ENCODE measurements at regions not wholly inside any gene's neighbourhood (a gene's known extent, or its start where the extent isn't known, plus 50 kb on each side); places are given as distances from the start of the nearest gene placed in this dataset.

DNA sequence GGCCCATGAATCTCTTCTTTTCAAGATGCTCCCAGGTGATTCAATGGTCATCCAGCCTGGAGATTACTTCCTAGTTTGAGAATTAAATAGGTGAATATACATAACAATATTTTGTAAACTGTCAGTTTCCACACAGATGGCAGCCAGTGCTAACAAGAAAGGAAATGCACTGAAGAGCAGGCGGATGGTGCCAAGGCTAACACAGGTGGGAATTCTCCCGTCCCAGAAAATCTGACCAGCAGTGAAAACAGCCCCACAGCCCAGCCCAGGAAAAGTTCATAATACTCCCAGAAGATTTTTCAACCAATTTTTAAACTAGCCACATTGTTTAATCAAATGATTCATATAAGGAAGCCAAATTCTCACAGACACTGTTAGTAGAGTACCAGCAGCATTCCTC lies 387.2 kb upstream of the GATB start:
- Mint-ChIP-seq H3K4me1 (peaks cover 0 to 5% (median 0%) of the 10 kb centered on the region in 7 donors), H3K27ac (peak overlapping the region in 1 of 9 donors; percentile 55), H3K27me3 (no peaks in the 10 kb centered on the region), H3K36me3 (peaks cover 3 to 30% (median 12%) of the 10 kb centered on the region in 5 donors), H3K4me3 (no peak overlapping the region), H3K9me3 (peaks cover 7 to 46% (median 26%) of the 10 kb centered on the region in 11 donors)
- DNase-seq (no peak), ATAC-seq (no peak)
- H3K27me3 ChIP-seq (ENCODE audit: control insufficient read depth in 2 of 2, insufficient read depth in 2 of 2, low read length in 2 of 2) = no peaks in the 10 kb centered on the region
- H3K4me3 ChIP-seq (ENCODE audit: low read length) = no peak overlapping the region
- ChIA-PET POLR2A (no interaction called here), CTCF (interaction anchor here (0.6 kb wide), 1 partner anchor 665 kb away, joined by 3 read pairs; no protein-coding TSS in a partner anchor)
- H3K36me3 ChIP-seq (ENCODE audit: control insufficient read depth in 2 of 3, insufficient read depth in 3 of 3, low read length in 3 of 3) = no peaks in the 10 kb centered on the region
- no peaks in the 10 kb centered on the region for H3K4me1 ChIP-seq (ENCODE audit: control insufficient read depth in 2 of 2, insufficient read depth in 2 of 2, low read length in 2 of 2)
- peaks cover 0 to 17% (median 0%) of the 10 kb centered on the region in 3 experiments for H3K9me3 ChIP-seq (ENCODE audit: control insufficient read depth in 2 of 3, low read length in 3 of 3)
- intact Hi-C loops (cut with micrococcal nuclease) = no loop called here
- no peak overlapping the region for H3K27ac ChIP-seq (ENCODE audit: low read depth, low read length)

- Histone ChIP-seq H3K4me3 (ENCODE audit: low read length) (no peak overlapping the region), H3K27me3 (ENCODE audit: control insufficient read depth in 2 of 2, insufficient read depth in 2 of 2, low read length in 2 of 2) (no peaks in the 10 kb centered on the region), H3K9me3 (ENCODE audit: control insufficient read depth in 2 of 3, low read length in 3 of 3) (peaks cover 0 to 17% (median 0%) of the 10 kb centered on the region in 3 experiments), H3K36me3 (ENCODE audit: control insufficient read depth in 2 of 3, insufficient read depth in 3 of 3, low read length in 3 of 3) (no peaks in the 10 kb centered on the region), H3K27ac (ENCODE audit: low read depth, low read length) (no peak overlapping the region), H3K4me1 (ENCODE audit: control insufficient read depth in 2 of 2, insufficient read depth in 2 of 2, low read length in 2 of 2) (no peaks in the 10 kb centered on the region)
- no peak for ATAC-seq
- DNase-seq = no peak
- no peaks in the 10 kb centered on the region for H3K27me3 Mint-ChIP-seq
- intact Hi-C loops (cut with micrococcal nuclease) = no loop called here
- ChIA-PET POLR2A (no interaction called here), CTCF (no interaction called here)
- H3K9me3 Mint-ChIP-seq = peaks cover 7 to 46% (median 26%) of the 10 kb centered on the region in 11 donors
- H3K4me3 Mint-ChIP-seq = no peak overlapping the region
- peaks cover 0 to 4% (median 0%) of the 10 kb centered on the region in 7 donors for H3K4me1 Mint-ChIP-seq
- no peak overlapping the region for H3K27ac Mint-ChIP-seq
- H3K36me3 Mint-ChIP-seq = peaks cover 3 to 42% (median 12%) of the 10 kb centered on the region in 5 donors
Measured at GRCh38 chr4:152146244-152146643, 385.4 kb upstream of the GATB start.

DNA sequence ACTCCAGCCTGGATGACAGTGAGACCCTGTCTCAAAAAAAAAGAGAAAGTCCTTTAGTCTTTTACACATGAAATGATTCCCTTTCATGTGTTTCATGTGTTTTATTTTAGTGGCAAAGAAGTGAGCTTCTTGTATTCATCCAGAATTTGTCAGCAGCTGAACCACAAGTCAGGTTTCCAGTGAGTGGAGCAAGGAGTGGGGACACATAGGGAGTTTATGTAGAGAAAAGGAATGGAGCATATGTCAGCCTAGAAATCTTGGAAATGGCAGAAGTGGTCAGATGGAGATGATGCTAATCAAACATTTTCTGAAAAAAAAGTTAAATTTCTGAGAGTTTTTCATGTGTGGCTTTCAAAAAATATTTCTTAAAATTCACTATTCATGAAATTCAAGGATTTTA lies 383.0 kb upstream of the GATB start:
- Histone ChIP-seq H3K27me3 (ENCODE audit: control insufficient read depth in 2 of 2, insufficient read depth in 2 of 2, low read length in 2 of 2) (no peaks in the 10 kb centered on the region), H3K9me3 (ENCODE audit: control insufficient read depth in 2 of 3, low read length in 3 of 3) (peaks cover 0 to 17% (median 0%) of the 10 kb centered on the region in 3 experiments), H3K4me3 (ENCODE audit: low read length) (no peak overlapping the region), H3K4me1 (ENCODE audit: control insufficient read depth in 2 of 2, insufficient read depth in 2 of 2, low read length in 2 of 2) (peaks cover 1% of the 10 kb centered on the region in 2 donors), H3K27ac (ENCODE audit: low read depth, low read length) (no peak overlapping the region), H3K36me3 (ENCODE audit: control insufficient read depth in 2 of 3, insufficient read depth in 3 of 3, low read length in 3 of 3) (no peaks in the 10 kb centered on the region)
- peaks cover 3 to 40% (median 12%) of the 10 kb centered on the region in 5 donors for H3K36me3 Mint-ChIP-seq
- no peak overlapping the region for H3K27ac Mint-ChIP-seq
- CTCF ChIA-PET = no interaction called here
- no peaks in the 10 kb centered on the region for H3K27me3 Mint-ChIP-seq
- H3K9me3 Mint-ChIP-seq = peaks cover 7 to 46% (median 26%) of the 10 kb centered on the region in 11 donors
- intact Hi-C loops (cut with micrococcal nuclease) = no loop called here
- peaks cover 2 to 7% (median 2%) of the 10 kb centered on the region in 7 donors for H3K4me1 Mint-ChIP-seq
- ATAC-seq = no peak
- DNase-seq = no peak
- POLR2A ChIA-PET = interaction anchor here (0.6 to 0.9 kb wide), 2 partner anchors 11 to 42 kb away, joined by 3 to 8 read pairs; no protein-coding TSS in a partner anchor
- no peak overlapping the region for H3K4me3 Mint-ChIP-seq

- peak; percentile 61 for ATAC-seq
- no peaks in the 10 kb centered on the region for H3K9me3 ChIP-seq (ENCODE audit: control insufficient read depth in 2 of 3, low read length in 3 of 3)
- DNase-seq = peak in 6 of 9 donors; percentile 18 to 52 (median 42)
- H3K4me1 ChIP-seq (ENCODE audit: control insufficient read depth in 2 of 2, insufficient read depth in 2 of 2, low read length in 2 of 2) = peaks cover 9 to 11% of the 10 kb centered on the region in 2 donors
- peak overlapping the region in 2 of 10 donors; percentile 31 to 59 for H3K4me3 Mint-ChIP-seq
- CTCF ChIA-PET = no interaction called here
- H3K27me3 ChIP-seq (ENCODE audit: control insufficient read depth in 2 of 2, insufficient read depth in 2 of 2, low read length in 2 of 2) = no peaks in the 10 kb centered on the region
- no peak overlapping the region for H3K27ac ChIP-seq (ENCODE audit: low read depth, low read length)
- peak overlapping the region in 3 of 9 donors; percentile 8 to 56 (median 9) for H3K27ac Mint-ChIP-seq
- H3K36me3 Mint-ChIP-seq = peaks cover 0 to 22% (median 0%) of the 10 kb centered on the region in 5 donors
- no peaks in the 10 kb centered on the region for H3K36me3 ChIP-seq (ENCODE audit: control insufficient read depth in 2 of 3, insufficient read depth in 3 of 3, low read length in 3 of 3)
- H3K4me1 Mint-ChIP-seq = peaks cover 6 to 38% (median 18%) of the 10 kb centered on the region in 7 donors
- H3K4me3 ChIP-seq (ENCODE audit: low read length) = no peak overlapping the region
- H3K27me3 Mint-ChIP-seq = no peaks in the 10 kb centered on the region
- H3K9me3 Mint-ChIP-seq = peaks cover 0 to 15% (median 0%) of the 10 kb centered on the region in 11 donors
- POLR2A ChIA-PET = interaction anchor here (0.6 to 1.0 kb wide), 2 partner anchors 11 to 25 kb away, joined by 3 to 4 read pairs; no protein-coding TSS in a partner anchor
- intact Hi-C loops (cut with micrococcal nuclease) = loop anchor here in 1 of 2 donors (1.0 kb wide), 1 partner anchor 38 kb away; no protein-coding TSS in a partner anchor
Measured at GRCh38 chr4:152138451-152138850, 377.6 kb upstream of the GATB start.

DNA sequence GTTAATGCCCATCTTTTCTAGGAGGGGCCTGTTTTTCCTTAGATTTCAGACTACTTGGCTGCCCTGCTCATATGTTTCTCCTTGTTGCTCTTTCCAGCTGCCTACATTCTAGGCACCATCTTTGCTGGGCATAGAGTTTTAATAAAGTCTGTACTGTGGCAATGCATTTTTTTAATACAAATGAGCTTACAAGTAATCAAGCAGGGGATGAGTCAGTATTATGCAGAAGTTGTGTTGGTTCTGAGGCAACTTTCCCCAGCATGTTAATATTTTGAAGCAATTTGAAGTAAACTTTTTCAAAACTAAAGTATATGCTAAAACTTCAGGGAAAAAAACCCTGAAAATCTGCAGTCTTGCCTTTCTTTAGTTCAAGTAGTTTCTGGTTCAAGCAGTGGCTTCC lies 372.0 kb upstream of the GATB start:
- POLR2A ChIA-PET = interaction anchor here (0.6 to 1.4 kb wide), 4 partner anchors 11 to 23 kb away, joined by 3 read pairs; no protein-coding TSS in a partner anchor
- DNase-seq (no peak), ATAC-seq (no peak)
- peaks cover 0 to 20% (median 4%) of the 10 kb centered on the region in 5 donors for H3K36me3 Mint-ChIP-seq
- no peak overlapping the region for H3K4me3 Mint-ChIP-seq
- H3K27ac ChIP-seq (ENCODE audit: low read depth, low read length) = no peak overlapping the region
- no peaks in the 10 kb centered on the region for H3K9me3 ChIP-seq (ENCODE audit: control insufficient read depth in 2 of 3, low read length in 3 of 3)
- no peak overlapping the region for H3K4me3 ChIP-seq (ENCODE audit: low read length)
- peaks cover 0 to 3% of the 10 kb centered on the region in 2 donors for H3K4me1 ChIP-seq (ENCODE audit: control insufficient read depth in 2 of 2, insufficient read depth in 2 of 2, low read length in 2 of 2)
- H3K36me3 ChIP-seq (ENCODE audit: control insufficient read depth in 2 of 3, insufficient read depth in 3 of 3, low read length in 3 of 3) = no peaks in the 10 kb centered on the region
- CTCF ChIA-PET = no interaction called here
- H3K27me3 ChIP-seq (ENCODE audit: control insufficient read depth in 2 of 2, insufficient read depth in 2 of 2, low read length in 2 of 2) = no peaks in the 10 kb centered on the region
- peaks cover 6 to 35% (median 25%) of the 10 kb centered on the region in 7 donors for H3K4me1 Mint-ChIP-seq
- intact Hi-C loops (cut with micrococcal nuclease) = no loop called here
- H3K27me3 Mint-ChIP-seq = no peaks in the 10 kb centered on the region
- H3K27ac Mint-ChIP-seq = peak overlapping the region in 1 of 9 donors; percentile 29
- peaks cover 0 to 10% (median 3%) of the 10 kb centered on the region in 11 donors for H3K9me3 Mint-ChIP-seq

DNA sequence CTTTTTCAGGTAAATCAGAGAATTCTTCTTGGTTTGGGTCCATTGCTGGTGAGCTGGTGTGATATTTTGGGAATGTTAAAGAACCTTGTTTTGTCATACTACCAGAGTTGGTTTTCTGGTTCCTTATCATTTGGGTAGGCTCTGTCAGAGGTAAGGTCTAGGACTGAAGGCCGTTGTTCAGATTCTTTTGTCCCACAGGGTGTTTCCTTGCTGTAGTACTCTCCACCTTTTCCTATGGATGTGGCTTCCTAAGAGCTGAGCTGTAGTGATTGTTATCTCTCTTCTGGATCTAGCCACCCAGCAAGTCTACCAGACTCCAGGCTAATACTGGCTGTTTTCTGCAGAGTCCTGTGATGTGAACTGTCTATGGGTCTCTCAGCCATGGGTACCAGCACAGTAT lies 367.5 kb upstream of the GATB start:
- CTCF ChIA-PET = no interaction called here
- H3K36me3 Mint-ChIP-seq = peaks cover 7 to 58% (median 13%) of the 10 kb centered on the region in 5 donors
- ATAC-seq (no peak), DNase-seq (no peak)
- peaks cover 6 to 49% (median 37%) of the 10 kb centered on the region in 7 donors for H3K4me1 Mint-ChIP-seq
- Histone ChIP-seq H3K27me3 (ENCODE audit: control insufficient read depth in 2 of 2, insufficient read depth in 2 of 2, low read length in 2 of 2) (no peaks in the 10 kb centered on the region), H3K27ac (ENCODE audit: low read depth, low read length) (no peak overlapping the region), H3K4me1 (ENCODE audit: control insufficient read depth in 2 of 2, insufficient read depth in 2 of 2, low read length in 2 of 2) (no peaks in the 10 kb centered on the region), H3K9me3 (ENCODE audit: control insufficient read depth in 2 of 3, low read length in 3 of 3) (peaks cover 0 to 4% (median 0%) of the 10 kb centered on the region in 3 experiments), H3K36me3 (ENCODE audit: control insufficient read depth in 2 of 3, insufficient read depth in 3 of 3, low read length in 3 of 3) (no peaks in the 10 kb centered on the region), H3K4me3 (ENCODE audit: low read length) (no peak overlapping the region)
- H3K4me3 Mint-ChIP-seq = no peak overlapping the region
- intact Hi-C loops (cut with micrococcal nuclease) = no loop called here
- POLR2A ChIA-PET = interaction anchor here (1.0 to 3.5 kb wide), 3 partner anchors 10 to 27 kb away, joined by 3 to 19 read pairs (median 6); no protein-coding TSS in a partner anchor
- H3K27me3 Mint-ChIP-seq = peaks cover 0 to 8% (median 0%) of the 10 kb centered on the region in 5 donors
- peaks cover 4 to 45% (median 18%) of the 10 kb centered on the region in 11 donors for H3K9me3 Mint-ChIP-seq
- H3K27ac Mint-ChIP-seq = peak overlapping the region in 1 of 9 donors; percentile 64
